ENCODE measurements at regions not wholly inside any gene's neighbourhood (a gene's known extent, or its start where the extent isn't known, plus 50 kb on each side); places are given as distances from the start of the nearest gene placed in this dataset.

DNA sequence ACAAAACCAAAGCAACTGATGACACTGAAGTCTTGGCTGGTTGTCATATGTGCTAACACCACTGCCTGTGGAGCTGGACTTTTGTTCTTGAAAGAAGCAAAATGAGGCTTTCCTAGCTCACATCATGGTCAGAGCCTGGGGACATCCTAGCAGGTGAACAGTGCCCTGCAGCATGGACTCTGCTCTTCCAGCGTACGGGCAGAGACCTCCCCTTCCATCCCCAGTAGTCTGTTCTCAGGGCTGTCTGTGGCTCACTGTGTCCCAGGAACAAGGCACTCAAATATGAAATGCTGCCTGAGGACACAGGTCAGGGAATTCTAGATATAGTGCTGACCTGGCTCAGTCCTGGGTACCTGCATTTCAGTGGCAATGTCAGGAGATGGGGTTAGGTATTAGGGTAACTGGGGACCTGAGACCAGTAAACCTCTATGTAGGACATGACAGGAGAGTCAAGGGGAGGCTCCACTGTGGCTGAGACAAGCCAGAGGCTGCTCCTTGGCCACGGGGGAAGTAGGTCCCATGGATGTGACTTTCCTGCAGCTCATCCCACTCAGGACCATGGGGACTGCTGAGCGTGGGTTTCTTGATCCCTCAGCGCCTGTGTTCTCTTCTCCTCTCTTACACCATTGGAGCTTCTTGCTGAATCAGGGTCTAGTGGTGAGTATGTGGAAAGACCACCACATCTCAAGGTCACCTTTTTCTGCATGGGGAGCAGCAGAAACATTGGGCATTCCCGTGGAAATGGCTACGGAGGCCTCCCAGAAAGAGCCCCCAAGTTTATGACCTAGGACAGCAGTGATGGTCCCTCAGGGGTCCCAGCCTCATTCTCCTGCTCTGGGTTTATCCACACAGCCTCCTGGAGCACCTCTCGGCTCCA lies 80.1 kb downstream of the ZNF280B start:
- Histone ChIP-seq H3K4me3 (ENCODE audit: low read depth, low read length) (no peak overlapping the region), H3K36me3 (ENCODE audit: control insufficient read depth, insufficient read depth, low read length) (no peaks in the 10 kb centered on the region), H3K27me3 (ENCODE audit: control insufficient read depth, insufficient read depth, low read length) (no peaks in the 10 kb centered on the region), H3K4me1 (no peaks in the 10 kb centered on the region), H3K27ac (no peak overlapping the region), H3K9me3 (ENCODE audit: control insufficient read depth, low read length) (no peaks in the 10 kb centered on the region), H3K4me2 (ENCODE audit: low read length) (no peak overlapping the region), H2AFZ (no peak overlapping the region), H3K79me2 (no peaks in the 10 kb centered on the region), H3K9ac (no peak overlapping the region)
- TF ChIP-seq, protein P1, sequence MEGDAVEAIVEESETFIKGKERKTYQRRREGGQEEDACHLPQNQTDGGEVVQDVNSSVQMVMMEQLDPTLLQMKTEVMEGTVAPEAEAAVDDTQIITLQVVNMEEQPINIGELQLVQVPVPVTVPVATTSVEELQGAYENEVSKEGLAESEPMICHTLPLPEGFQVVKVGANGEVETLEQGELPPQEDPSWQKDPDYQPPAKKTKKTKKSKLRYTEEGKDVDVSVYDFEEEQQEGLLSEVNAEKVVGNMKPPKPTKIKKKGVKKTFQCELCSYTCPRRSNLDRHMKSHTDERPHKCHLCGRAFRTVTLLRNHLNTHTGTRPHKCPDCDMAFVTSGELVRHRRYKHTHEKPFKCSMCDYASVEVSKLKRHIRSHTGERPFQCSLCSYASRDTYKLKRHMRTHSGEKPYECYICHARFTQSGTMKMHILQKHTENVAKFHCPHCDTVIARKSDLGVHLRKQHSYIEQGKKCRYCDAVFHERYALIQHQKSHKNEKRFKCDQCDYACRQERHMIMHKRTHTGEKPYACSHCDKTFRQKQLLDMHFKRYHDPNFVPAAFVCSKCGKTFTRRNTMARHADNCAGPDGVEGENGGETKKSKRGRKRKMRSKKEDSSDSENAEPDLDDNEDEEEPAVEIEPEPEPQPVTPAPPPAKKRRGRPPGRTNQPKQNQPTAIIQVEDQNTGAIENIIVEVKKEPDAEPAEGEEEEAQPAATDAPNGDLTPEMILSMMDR (IDR thresholded peaks at IDR 0.05) = no peak

DNA sequence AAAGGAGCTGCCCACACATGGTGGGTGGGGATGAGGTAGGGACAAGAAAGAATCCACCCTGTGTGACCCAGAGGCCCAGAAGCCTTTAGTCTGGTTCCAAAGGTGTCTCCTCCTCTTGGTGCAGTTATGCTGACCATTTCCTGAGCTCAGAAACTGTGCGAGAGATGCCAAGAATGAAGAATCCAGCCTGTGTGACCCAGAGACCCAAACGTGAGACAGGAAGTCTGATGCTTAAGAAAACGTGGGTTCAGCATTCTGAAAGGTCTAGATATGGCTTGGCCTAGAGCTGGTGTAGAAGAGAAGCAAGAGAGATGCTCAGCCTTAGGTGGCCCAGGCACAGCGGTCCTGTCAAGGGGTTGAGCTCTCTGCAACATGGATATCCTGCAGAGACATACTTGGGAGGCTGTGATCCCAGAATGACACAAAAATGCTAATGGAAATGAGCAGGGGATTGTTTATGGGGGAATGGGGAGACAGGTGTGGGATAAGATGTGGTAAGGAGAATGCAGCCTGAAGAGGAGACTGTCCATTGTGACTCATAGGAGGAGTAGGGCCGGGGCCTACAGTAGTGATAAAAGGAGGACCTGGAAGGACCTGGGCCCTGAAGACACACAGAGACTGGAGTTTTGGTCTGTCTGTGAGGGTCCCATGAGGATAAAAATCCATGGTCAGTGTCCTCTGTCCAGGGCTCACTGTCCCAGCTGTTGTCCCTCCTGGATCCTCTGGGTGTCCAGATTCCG lies 79.0 kb downstream of the ZNF280B start:
- Histone ChIP-seq H3K9me3 (ENCODE audit: control insufficient read depth, low read length) (no peaks in the 10 kb centered on the region), H3K4me1 (no peaks in the 10 kb centered on the region), H3K9ac (no peak overlapping the region), H3K27ac (no peak overlapping the region), H3K79me2 (no peaks in the 10 kb centered on the region), H3K4me2 (ENCODE audit: low read length) (no peak overlapping the region), H3K4me3 (ENCODE audit: low read depth, low read length) (no peak overlapping the region), H2AFZ (no peak overlapping the region), H3K36me3 (ENCODE audit: control insufficient read depth, insufficient read depth, low read length) (no peaks in the 10 kb centered on the region), H3K27me3 (ENCODE audit: control insufficient read depth, insufficient read depth, low read length) (no peaks in the 10 kb centered on the region)
- TF ChIP-seq, protein P1 (IDR thresholded peaks at IDR 0.05) = no peak

DNA sequence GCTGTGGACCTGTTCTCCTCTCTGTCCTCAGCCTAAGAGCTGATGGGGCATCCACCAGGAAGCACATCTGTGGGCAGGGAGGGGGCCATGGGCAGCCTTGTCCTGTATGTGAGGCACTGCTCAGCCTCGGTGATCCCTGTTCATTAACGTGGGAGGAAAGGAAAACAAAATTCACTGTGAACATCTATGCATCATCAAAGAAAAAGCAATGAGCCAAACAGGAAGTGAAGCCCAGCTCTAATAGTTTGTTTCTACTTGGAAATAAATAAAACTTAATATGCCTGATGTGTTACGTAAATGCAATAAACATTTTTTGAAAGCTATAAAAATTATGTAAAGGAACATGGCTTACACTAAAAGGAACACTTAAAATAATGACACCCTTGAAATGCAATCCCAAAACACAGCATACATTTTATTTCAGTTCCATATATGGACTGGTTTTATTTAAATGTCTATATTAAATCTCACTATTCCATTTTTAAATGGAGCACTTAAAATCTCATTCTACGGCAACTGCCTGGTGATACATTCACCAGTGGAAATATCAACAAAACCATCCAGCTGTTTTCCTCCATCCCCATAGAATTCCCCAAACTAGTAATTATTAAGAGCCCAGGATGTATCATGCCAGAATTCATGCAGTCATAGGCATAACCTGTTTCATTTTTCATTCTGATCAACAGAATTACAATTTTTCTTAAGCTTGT lies 78.3 kb downstream of the ZNF280B start:
- Histone ChIP-seq H3K4me3 (ENCODE audit: low read depth, low read length) (no peak overlapping the region), H3K79me2 (no peaks in the 10 kb centered on the region), H3K9me3 (ENCODE audit: control insufficient read depth, low read length) (no peaks in the 10 kb centered on the region), H3K36me3 (ENCODE audit: control insufficient read depth, insufficient read depth, low read length) (no peaks in the 10 kb centered on the region), H3K27me3 (ENCODE audit: control insufficient read depth, insufficient read depth, low read length) (no peaks in the 10 kb centered on the region), H3K4me2 (ENCODE audit: low read length) (no peak overlapping the region), H3K9ac (no peak overlapping the region), H3K27ac (no peak overlapping the region), H3K4me1 (no peaks in the 10 kb centered on the region), H2AFZ (no peak overlapping the region)
- TF ChIP-seq, protein P1 (IDR thresholded peaks at IDR 0.05) = no peak

DNA sequence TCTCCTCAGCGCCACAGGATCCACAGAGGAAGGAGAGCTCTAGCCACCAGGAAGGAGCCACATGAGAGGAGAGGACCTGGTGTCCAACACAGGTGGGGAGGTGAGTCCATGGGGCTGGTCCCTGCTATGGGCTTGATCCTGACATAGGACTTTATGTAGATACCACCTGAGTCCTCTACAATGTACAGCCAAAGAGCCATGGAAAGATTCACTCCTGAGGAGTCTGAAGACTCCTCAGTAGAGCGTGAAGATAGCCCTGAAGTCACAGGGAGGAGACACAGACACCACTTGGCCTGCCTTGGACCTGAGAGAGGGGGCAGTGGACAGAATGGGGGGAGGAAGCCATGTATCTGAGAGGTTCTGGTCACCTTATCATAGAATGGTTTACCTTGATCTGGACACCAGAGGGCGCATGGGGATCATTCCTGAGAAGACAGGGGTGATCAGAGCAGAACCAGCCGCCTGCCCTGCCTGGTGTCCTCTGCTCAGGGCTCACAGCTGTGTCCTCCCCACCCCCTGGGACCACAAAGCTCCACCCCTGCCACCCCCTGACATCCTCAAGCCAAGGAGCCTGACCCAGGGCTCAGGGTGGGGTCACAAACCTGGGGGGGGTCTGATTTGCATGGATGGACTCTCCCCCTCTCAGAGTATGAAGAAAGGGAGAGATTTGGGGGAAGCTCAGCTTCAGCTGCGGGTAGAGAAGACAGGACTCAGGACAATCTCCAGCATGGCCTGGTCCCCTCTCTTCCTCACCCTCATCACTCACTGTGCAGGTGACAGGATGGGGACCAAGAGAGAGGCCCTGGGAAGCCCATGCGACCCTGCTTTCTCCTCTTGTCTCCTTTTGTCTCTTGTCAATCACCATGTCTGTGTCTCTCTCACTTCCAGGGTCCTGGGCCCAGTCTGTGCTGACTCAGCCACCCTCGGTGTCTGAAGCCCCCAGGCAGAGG lies 77.0 kb downstream of the ZNF280B start:
- Histone ChIP-seq H3K79me2 (no peaks in the 10 kb centered on the region), H3K4me1 (no peaks in the 10 kb centered on the region), H3K36me3 (ENCODE audit: control insufficient read depth, insufficient read depth, low read length) (no peaks in the 10 kb centered on the region), H3K4me2 (ENCODE audit: low read length) (no peak overlapping the region), H3K9me3 (ENCODE audit: control insufficient read depth, low read length) (no peaks in the 10 kb centered on the region), H3K27me3 (ENCODE audit: control insufficient read depth, insufficient read depth, low read length) (no peaks in the 10 kb centered on the region), H3K9ac (no peak overlapping the region), H3K4me3 (ENCODE audit: low read depth, low read length) (no peak overlapping the region), H3K27ac (no peak overlapping the region), H2AFZ (no peak overlapping the region)
- TF ChIP-seq, protein P1 (IDR thresholded peaks at IDR 0.05) = peak; percentile 27

All from parathyroid adenoma (tissue), 2 donors.